Daoy (cell line): ENCODE measurements at regions not wholly inside any gene's neighbourhood (a gene's known extent, or its start where the extent isn't known, plus 50 kb on each side); places are given as distances from the start of the nearest gene placed in this dataset.

Source experiments
- DNase-seq: peaks from one replicate; pipeline ENCODE4 v3.0.0-alpha.2; 2015; ENCODE audit warnings: low read depth

- DNase-seq = no peak
These were observed 285.5 kb downstream of the HACE1 start for GRCh38 chr6:104574135-104574750.

DNA sequence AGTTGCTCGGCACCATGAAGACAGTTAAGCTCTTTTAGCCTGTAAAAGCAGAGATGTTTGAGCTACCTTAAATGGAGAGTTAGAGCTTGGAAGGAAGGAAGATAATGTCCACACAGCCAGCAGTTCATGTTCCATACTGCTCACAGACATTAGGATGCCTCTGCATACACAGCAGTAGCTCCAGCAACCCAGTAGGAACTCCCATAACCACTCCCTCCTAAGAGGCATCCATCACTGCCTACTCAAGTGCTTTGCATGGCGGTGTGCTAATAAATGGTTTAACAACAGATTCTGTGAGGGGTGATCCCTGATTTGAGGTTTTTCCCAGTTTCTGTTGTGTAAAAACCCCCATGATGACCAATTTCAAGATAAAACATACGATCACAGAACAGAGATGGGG is 286.4 kb downstream of the HACE1 start:
- DNase-seq = no peak

DNA sequence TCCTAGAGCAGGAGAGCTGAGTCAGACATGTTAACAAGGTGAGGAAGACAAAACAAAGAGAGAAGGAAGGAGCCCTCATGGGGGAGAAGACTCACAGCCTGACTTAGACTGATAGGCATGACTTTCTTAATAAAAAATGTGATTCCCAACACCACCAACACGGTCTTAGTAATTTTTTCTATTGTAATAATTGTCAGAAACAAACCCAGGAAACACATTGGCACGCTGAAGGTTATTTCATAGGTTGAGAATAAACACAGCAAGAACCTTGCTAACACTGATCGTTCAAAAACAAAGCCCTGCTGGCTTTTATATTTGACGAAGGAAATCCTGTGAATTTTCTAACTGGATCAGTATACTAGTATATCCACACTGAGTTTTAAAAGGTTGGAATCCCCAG is 286.8 kb downstream of the HACE1 start:
- DNase-seq = no peak

DNA sequence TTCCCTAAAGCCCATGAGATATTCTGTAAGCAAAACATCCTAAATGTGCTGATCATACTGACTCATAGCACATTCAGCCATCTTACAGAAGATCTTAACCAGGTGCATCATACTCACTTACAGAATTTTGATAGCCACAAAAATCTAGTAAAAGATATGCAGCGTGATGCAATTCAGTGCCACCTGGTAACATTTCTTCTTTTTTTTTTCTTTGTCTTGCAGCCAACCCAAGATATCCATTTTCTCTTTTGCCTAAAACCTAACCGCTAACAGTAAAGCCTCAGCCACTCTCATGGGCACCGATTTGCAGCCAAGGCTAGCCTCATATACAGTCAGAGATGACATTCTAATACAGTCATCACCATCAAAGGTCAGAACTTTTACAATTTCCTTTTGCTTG is 293.3 kb downstream of the HACE1 start:
- peak; percentile 8 for DNase-seq

- no peak for DNase-seq
These were observed 296.4 kb downstream of the HACE1 start for GRCh38 chr6:104563306-104563705.

DNA sequence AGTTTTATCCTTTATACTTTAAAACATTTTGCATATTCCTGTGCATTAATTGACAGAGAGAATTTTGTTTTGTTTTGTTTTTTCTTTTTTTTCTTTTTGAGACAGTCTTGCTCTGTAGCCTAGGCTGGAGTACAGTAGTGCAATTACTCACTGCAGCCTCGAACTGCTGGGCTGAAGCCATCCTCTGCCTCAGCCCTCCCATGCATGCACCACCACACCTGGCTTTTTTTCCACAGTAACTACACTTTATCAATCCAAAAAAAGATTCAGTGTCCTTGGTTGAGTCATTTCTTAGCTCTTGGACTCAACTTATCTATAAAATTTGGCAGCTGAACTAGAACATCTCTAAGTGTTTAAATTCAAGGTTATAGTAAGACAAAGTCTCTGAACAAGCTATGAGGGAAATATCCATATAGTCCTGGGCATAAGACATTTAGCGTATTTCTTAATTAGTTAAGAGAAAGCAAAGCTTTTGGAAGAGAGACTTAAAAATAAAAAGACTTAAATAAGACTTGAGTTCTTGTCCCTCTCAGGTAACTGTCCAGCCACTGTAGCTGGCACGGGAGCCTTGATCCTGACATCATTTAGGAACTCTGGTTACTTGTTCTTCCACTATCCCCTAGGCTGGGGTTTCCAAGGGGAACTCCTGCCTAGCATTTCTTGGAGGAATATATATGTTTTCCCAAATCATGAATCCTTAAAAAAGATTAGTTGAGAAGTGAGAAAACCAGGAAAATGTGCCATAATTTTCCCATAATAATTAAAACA is 300.1 kb downstream of the HACE1 start:
- DNase-seq = no peak

DNA sequence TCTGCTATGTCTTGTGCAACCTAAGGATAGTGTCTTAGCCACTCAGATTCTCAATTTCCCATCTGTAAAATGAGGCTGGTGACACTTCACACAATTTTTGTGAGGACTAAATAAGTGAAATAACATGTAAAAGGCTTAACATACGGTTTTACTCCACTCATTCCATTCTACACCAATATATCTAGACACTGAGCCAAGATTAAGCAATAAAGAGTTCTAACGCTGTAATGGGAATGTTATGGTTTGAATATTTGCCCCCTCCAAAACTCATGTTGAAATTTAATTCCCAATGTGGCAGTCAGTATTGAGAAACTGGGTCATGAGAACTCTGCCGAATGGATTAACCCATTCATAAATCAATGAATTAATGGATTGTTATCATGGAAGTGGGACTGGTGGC is 301.0 kb downstream of the HACE1 start:
- no peak for DNase-seq

DNA sequence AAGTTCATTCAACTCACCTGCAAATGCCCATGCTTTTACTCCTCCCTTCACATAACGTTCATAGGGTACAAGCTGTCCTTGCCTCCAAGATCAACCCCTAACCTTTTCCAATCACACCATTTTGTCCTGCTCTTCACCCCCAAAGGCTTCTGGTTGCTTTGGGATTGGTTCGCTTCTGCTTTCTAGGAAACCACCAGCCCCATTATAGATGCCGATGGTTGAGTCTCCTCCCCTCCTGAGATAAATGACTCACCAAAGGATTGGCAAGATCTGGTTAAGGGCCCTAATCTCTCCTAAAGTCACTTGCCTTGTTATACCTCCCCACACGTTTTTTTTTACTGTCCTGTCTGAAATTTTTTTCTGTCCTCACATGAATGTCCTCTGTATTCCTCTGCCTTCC is 311.4 kb downstream of the HACE1 start:
- DNase-seq = no peak

- DNase-seq = no peak
These were observed 318.3 kb downstream of the HACE1 start for GRCh38 chr6:104541411-104541810.

- DNase-seq = no peak
These were observed 319.0 kb downstream of the HACE1 start for GRCh38 chr6:104540743-104541142.

- no peak for DNase-seq
These were observed 320.5 kb downstream of the HACE1 start for GRCh38 chr6:104539173-104539572.

- DNase-seq = no peak
These were observed 321.8 kb downstream of the HACE1 start for GRCh38 chr6:104537872-104538271.

DNA sequence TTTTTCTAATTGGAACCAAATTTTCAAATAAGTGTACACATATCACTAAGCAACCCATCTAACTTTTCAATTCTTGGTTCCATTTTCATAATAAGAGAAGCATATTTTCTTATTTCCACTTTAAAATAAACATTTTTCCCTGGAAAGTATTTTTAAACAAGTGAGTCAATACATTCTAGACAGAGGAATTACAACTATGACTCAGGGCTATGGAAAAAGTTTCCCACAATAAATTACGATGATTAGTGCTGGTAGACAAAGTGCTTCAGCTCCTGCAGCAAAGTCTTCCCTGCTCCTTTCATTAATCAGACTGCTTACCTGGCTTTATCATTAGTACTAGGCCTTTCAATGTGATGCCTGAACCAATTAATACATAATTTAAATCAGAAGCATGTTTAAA is 322.5 kb downstream of the HACE1 start:
- DNase-seq = peak; percentile 3

GRCh38 chr6:104532462-104532861 is 327.3 kb downstream of the HACE1 start:
- DNase-seq = no peak

GRCh38 chr6:104531646-104532045 is 328.1 kb downstream of the HACE1 start:
- DNase-seq = no peak

- peak; percentile 5 for DNase-seq
These were observed 331.8 kb downstream of the HACE1 start for GRCh38 chr6:104527761-104528415.

- no peak for DNase-seq
These were observed 332.4 kb downstream of the HACE1 start for GRCh38 chr6:104527311-104527710.

DNA sequence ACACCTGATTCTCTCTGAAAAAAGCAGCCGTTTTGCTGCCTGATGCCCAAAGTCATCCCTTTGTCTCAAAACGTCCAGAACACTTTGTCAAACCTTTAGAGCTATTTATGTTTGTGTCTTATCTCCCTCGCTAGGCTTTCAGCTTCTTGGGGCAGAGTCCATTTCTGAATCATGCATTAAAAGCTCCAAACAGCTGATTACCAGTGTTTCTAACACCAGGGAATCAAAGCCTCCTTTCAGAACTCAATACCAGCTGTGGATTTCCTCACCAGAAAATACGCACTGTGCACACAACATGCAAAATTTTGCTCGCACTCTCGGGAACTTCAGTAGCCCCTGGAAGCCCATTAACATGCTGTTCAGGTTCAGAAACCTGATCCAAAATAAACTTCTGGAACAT is 333.3 kb downstream of the HACE1 start:
- no peak for DNase-seq

DNA sequence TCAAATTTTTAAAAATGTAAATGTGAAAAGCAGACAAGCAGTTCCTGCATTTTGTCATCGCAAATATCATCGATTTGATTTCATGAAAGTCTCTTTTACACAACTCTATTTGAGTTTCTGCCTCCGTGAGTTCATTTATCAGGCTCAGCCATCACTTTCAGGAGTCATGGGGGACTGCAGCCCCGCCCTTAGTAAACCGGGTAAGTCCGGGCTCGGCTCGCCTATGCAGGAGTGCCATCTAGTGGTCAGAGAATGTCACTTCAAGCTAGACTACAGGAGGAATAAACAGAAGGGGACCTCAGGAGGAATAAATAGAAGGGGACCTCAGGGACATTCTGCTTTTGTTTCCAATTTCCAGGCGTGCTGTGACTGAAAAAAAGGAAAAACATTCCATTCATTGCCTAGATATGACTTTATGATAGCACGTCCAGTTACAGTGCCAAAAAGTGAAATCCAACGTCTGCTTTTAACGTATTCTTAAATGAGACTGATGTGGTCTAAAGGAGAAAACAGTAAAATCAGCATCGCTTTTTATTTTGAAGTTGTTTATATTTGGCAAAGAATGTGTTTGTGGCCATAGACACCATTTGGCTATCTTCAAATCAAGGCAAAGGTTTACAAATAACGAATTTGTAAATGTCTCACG is 333.9 kb downstream of the HACE1 start:
- DNase-seq = peak; percentile 58

- no peak for DNase-seq
These were observed 337.2 kb downstream of the HACE1 start for GRCh38 chr6:104522533-104522932.

DNA sequence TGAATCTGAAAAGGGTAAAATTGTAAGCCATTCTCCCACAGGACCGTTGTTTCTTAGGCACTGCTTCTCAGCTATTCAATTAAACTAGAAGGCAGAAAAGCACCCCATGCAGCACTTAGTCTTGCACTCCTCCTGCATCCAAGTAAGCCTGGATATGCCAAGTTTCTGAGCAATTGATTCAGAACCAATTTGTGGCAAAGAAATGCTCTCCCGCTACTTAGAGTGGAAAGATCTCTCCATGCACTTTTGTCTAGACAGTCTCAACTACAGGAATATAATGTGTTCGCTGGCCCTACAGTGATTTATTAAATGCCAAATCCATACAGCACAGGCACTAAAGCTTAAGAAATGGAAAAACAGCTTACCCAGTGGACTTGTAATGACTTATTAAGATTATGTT is 338.5 kb downstream of the HACE1 start:
- no peak for DNase-seq

- DNase-seq = no peak
These were observed 340.2 kb downstream of the HACE1 start for GRCh38 chr6:104519566-104519965.

DNA sequence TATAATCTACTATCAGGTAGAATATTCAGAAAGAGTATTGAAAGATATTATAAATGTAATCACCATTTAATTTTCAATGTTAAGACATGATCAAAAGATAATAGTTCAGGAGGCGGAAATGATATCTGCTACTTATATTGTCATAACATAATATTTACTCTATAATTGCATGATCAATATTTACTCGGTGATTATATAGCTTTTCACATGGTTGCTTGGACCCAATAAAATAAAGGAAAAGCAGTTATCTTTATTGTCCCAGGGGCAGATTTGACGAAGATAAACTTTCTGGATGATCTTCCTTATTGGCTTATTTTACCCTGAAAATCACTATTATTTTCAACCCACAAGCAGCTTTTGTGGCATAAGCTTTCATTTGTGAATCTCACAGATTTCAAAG is 350.4 kb downstream of the HACE1 start:
- DNase-seq = no peak
